Naive B cell (primary cell): ENCODE measurements at regions not wholly inside any gene's neighbourhood (a gene's known extent, or its start where the extent isn't known, plus 50 kb on each side); places are given as distances from the start of the nearest gene placed in this dataset.
A peak's percentile ranks its signal among the peaks of the same experiment; 100 is the strongest.

Source experiments
- ATAC-seq, 2 donors: fragments of 150-1000 bp; cut with Tn5 transposase; 2 replicates each; pipeline ENCODE4 v1.10.0; 2021; ENCODE audit warnings: low read depth in 2 of 2, mild to moderate bottlenecking in 2 of 2, moderate library complexity in 2 of 2
- DNase-seq: peaks from one replicate; pipeline ENCODE4 v3.0.0; 2022
- H3K27ac Mint-ChIP-seq, 6 donors: one replicate each; pipeline ENCODE4 v1.8.0; 2020 to 2022; ENCODE audit warnings: mild to moderate bottlenecking in 6 of 6, mixed read lengths in 6 of 6, moderate library complexity in 5 of 6, inconsistent platforms in 2 of 6
- H3K27me3 Mint-ChIP-seq, 3 donors: one replicate each; pipeline ENCODE4 v1.8.0; 2021 to 2022; ENCODE audit warnings: mixed read lengths in 3 of 3, mild to moderate bottlenecking in 1 of 3
- H3K36me3 Mint-ChIP-seq, 2 donors: one replicate each; pipeline ENCODE4 v1.8.0; 2020 to 2022; ENCODE audit warnings: mixed read lengths in 2 of 2, inconsistent platforms in 1 of 2, mild to moderate bottlenecking in 1 of 2
- H3K4me1 Mint-ChIP-seq, 3 donors: one replicate each; pipeline ENCODE4 v1.8.0; 2020 to 2022; ENCODE audit warnings: mixed read lengths in 3 of 3, inconsistent platforms in 1 of 3, mild to moderate bottlenecking in 1 of 3, moderate library complexity in 1 of 3
- H3K4me3 Mint-ChIP-seq, 8 donors: one replicate each; pipeline ENCODE4 v1.8.0; 2020 to 2022; ENCODE audit warnings: mild to moderate bottlenecking in 8 of 8, mixed read lengths in 8 of 8, moderate library complexity in 8 of 8, inconsistent platforms in 2 of 8
- H3K9me3 Mint-ChIP-seq, 7 donors: one replicate each; pipeline ENCODE4 v1.8.0; 2020 to 2022; ENCODE audit warnings: mixed read lengths in 7 of 7, mild to moderate bottlenecking in 5 of 7, inconsistent platforms in 2 of 7, moderate library complexity in 1 of 7

DNA sequence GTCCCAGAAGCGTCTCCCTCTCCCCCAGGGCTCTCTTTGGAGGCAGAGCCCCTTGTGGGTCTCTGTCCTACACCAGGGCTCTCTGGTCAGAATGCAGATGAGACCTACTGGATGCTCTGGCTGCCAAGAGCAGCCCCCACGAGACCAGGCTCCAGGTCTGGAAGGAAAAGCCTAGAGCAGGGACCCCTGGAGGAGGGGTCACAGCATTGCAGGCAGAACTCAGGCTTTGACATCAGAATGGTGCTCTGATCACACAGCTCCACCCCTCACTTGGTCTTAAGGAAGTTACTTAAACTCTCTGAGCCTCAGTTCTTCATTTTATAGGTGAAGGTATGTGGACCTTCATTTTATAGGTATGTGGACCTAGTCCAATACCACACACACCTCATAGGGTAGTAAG is 83.1 kb downstream of the ARL6IP4 start:
- no peaks in the 10 kb centered on the region for H3K9me3 Mint-ChIP-seq
- H3K27ac Mint-ChIP-seq = peak overlapping the region in 3 of 6 donors; percentile 23 to 34 (median 30)
- H3K36me3 Mint-ChIP-seq = no peaks in the 10 kb centered on the region
- no peaks in the 10 kb centered on the region for H3K27me3 Mint-ChIP-seq
- peak; percentile 67 to 75 for ATAC-seq
- peaks cover 45 to 73% (median 51%) of the 10 kb centered on the region in 3 donors for H3K4me1 Mint-ChIP-seq
- H3K4me3 Mint-ChIP-seq = peak overlapping the region in 4 of 8 donors; percentile 23 to 65 (median 35)
- DNase-seq = no peak

DNA sequence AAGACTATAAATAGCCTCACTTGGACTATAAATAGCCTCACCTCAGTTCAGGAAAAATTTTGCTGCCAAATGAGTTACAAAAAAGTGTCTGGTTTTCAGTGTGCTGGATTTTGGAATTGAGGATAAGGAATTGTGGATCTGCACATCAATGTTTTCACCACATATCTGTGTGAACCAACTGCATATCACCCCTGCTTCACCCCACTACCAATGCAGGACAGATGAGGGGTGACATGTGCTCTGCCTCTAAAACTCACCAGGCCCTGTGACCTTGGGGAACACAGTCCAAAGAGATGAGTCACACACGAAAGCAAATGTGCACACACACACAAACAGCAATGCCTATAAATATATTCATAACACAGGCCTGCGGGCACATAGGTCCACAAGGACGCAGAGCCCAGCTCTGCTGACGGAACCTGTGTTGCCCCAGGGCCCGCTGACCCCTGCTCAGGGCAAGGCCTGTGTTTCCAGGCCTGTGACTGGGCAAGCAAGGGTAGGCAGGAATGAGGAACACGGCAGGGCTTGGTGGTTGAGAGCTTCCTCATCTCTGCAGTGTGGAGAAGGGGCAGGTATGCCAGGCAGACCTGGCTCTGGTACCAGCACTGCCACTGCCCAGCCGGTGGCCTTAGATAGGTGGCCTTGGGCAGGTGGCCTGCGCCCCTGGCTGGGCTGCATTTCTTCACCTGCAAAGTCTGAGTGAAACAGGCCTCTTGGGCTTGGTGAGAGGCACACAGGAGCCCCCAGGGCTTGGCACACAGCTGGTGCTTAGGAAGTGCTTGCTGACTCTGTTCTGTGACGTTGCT is 82.4 kb downstream of the ARL6IP4 start:
- Mint-ChIP-seq H3K27ac (peak overlapping the region in 2 of 6 donors; percentile 34 to 53), H3K4me1 (peaks cover 51 to 79% (median 58%) of the 10 kb centered on the region in 3 donors), H3K36me3 (no peaks in the 10 kb centered on the region), H3K27me3 (no peaks in the 10 kb centered on the region), H3K4me3 (peak overlapping the region in 3 of 8 donors; percentile 6 to 65 (median 34)), H3K9me3 (no peaks in the 10 kb centered on the region)
- no peak for DNase-seq
- ATAC-seq = peak; percentile 70 to 72

DNA sequence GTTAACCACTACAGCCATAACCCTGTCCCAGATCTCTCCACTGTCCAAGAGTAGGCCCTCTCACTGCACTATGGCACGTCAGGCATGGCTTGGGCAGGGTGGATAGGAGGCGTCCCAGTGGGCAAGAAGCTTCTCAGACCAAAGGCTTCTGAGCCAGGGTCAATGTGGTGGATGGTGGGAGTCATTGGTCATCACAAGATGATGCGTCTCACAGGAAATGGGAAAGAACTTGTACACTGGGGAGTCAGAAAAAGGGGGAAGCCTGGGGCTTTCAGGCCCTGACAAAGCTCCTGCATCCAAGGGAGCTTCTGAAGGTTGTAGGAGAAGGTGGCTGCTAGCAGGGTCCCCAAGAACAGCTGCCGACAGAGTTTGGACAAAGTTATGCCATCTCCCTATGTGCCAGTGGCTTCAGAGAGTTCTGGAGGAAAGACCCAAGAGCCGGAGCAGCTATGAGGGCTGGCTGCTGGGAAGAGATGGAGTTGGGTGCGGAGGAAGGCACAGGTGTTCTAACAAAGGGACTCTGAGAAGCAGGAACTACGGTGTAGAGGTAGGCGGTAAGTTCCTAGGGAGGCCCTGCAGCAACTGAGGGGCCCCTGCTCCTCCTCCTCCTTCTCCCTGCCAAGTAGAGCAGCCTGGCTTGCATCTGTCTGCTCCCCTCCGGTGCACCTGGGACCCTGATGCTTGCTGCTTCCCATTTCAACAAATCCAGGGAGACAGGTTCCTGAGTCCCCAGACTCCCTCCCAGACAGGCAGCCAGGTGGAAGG is 81.1 kb downstream of the ARL6IP4 start:
- Mint-ChIP-seq H3K4me3 (no peak overlapping the region), H3K27ac (peak overlapping the region in 2 of 6 donors; percentile 33 to 81), H3K36me3 (no peaks in the 10 kb centered on the region), H3K9me3 (no peaks in the 10 kb centered on the region), H3K27me3 (no peaks in the 10 kb centered on the region), H3K4me1 (peaks cover 56 to 83% (median 69%) of the 10 kb centered on the region in 3 donors)
- ATAC-seq = no peak
- DNase-seq = no peak

DNA sequence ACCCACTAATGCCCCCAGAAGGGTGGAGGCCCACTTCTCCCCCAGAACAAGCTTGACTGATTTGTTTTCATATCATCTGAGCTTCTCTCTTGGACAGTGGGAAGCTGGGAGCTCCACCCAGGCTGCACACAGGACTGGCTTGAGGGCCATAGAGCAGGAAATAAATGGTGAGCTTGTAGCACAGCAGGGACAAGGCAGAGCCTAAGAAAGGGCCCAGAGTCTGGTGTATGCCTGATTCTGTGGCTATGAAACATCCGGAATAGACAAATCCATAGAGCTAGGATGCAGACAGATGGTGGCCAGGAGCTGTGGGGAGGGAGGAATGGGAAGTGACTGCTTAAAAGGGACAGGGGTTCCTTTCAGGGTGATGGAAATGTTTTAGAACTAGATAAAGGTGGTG is 79.0 kb downstream of the ARL6IP4 start:
- Mint-ChIP-seq H3K27me3 (no peaks in the 10 kb centered on the region), H3K36me3 (no peaks in the 10 kb centered on the region), H3K9me3 (no peaks in the 10 kb centered on the region), H3K4me3 (peak overlapping the region in 1 of 8 donors; percentile 64), H3K27ac (peak overlapping the region in 1 of 6 donors; percentile 75), H3K4me1 (peaks cover 42 to 69% (median 56%) of the 10 kb centered on the region in 3 donors)
- no peak for ATAC-seq
- no peak for DNase-seq

DNA sequence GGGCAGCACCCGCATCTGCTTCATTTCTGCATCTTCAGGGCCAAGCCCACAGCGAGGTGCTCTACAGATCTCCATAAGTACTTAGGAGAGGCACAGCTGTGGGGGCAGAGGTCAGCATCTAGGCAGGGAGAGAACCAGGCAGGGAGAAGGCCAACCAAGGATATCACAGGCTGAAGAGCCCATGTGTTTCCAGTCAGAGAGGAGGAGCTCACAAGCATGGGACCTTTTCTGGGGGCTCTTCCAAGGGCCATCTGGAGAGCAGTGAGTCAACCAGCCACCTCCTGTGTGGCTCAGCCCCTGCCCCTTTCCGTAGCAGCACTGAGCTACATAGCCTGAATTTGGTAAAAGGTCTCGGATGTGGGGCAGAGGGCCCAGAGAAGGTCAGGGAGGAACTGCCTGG is 78.5 kb downstream of the ARL6IP4 start:
- peak overlapping the region in 4 of 6 donors; percentile 5 to 56 (median 25) for H3K27ac Mint-ChIP-seq
- H3K36me3 Mint-ChIP-seq = no peaks in the 10 kb centered on the region
- H3K27me3 Mint-ChIP-seq = no peaks in the 10 kb centered on the region
- ATAC-seq (no peak), DNase-seq (no peak)
- H3K4me1 Mint-ChIP-seq = peaks cover 38 to 64% (median 51%) of the 10 kb centered on the region in 3 donors
- H3K4me3 Mint-ChIP-seq = no peak overlapping the region
- no peaks in the 10 kb centered on the region for H3K9me3 Mint-ChIP-seq

DNA sequence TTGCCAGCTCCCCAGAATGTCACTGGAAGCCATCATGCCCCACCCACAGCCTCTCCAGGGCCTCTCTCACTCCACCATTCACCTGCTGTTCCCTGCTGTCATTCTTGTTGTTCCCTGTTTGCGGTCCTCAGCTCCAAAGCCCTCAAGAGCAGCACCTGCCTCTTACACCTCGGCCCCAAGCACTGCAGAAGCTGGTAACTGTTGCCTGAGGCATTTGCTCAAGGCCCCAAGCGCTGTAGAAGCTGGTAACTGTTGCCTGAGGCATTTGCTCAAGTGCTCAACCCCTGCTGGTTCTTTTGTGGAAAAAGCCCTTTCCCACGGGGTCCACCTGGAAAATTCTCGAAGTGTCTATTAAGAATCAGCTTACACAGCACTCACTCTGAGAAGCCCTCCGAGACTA is 78.0 kb downstream of the ARL6IP4 start:
- peak overlapping the region in 5 of 6 donors; percentile 5 to 89 (median 34) for H3K27ac Mint-ChIP-seq
- no peak for DNase-seq
- ATAC-seq = no peak
- peaks cover 33 to 59% (median 46%) of the 10 kb centered on the region in 3 donors for H3K4me1 Mint-ChIP-seq
- H3K9me3 Mint-ChIP-seq = no peaks in the 10 kb centered on the region
- H3K36me3 Mint-ChIP-seq = no peaks in the 10 kb centered on the region
- H3K27me3 Mint-ChIP-seq = no peaks in the 10 kb centered on the region
- H3K4me3 Mint-ChIP-seq = no peak overlapping the region

DNA sequence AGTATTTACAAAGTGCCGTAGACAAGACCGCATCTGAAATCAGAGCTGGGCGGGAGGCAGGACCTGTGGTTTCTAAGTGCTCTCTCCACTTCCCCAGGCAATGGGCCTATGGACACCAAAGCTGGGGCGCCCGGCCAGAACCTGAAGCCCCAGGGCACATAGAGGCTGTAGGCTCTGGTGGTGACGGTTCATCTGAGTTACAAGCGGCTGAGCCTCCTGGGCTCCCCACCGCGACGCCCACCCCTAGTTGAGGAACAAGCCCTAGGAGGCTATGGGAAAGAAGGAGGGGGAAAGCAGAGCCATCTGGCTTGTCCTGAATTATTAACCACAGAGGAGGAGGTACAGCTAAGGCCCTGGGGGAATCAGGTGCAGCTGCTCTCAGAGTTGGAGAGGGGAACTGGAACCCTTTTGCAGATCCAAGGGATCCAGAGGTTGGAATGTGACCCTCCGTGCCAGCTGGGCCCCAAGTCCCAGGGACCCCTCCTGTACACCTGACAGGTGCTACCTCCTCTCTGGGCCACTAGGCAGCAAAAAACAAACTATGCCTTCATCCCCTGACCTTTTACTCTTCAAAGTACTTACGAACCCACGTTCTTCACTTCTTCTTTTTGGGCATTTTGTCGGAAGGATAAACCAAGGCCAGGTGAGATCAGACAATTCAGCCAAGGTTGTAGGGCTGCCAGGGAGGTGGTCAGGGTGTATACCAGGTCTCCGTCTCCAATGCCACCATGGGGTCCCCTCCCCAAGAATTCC is 77.2 kb downstream of the ARL6IP4 start:
- Mint-ChIP-seq H3K4me3 (peak overlapping the region in 2 of 8 donors; percentile 30 to 74), H3K27ac (peak overlapping the region; percentile 16 to 89 (median 58)), H3K27me3 (no peaks in the 10 kb centered on the region), H3K36me3 (no peaks in the 10 kb centered on the region), H3K9me3 (no peaks in the 10 kb centered on the region), H3K4me1 (peaks cover 28 to 51% (median 38%) of the 10 kb centered on the region in 3 donors)
- no peak for DNase-seq
- ATAC-seq = peak; percentile 25 to 58

DNA sequence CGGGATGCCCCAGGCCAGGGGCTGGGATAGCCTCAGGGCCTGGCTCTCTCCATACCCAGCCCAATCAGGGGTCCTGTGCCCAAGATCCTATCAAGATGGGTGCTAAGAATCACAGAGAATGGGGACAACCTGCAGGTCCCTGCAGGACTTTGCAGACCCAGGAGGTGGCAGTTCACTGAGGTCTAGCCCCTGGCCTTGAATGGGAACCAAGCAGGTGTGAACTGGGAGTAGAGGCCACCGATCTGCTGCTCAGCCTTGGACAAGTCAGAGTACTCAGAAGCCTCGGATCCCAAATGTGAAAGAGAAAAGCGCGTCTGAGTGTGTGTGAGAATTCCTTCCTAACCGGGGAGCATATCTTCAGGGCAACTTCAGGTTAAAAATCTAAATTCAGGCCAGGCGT is 76.2 kb downstream of the ARL6IP4 start:
- no peak overlapping the region for H3K4me3 Mint-ChIP-seq
- ATAC-seq (no peak), DNase-seq (no peak)
- peaks cover 26 to 41% (median 28%) of the 10 kb centered on the region in 3 donors for H3K4me1 Mint-ChIP-seq
- H3K27ac Mint-ChIP-seq = no peak overlapping the region
- no peaks in the 10 kb centered on the region for H3K36me3 Mint-ChIP-seq
- no peaks in the 10 kb centered on the region for H3K27me3 Mint-ChIP-seq
- no peaks in the 10 kb centered on the region for H3K9me3 Mint-ChIP-seq

DNA sequence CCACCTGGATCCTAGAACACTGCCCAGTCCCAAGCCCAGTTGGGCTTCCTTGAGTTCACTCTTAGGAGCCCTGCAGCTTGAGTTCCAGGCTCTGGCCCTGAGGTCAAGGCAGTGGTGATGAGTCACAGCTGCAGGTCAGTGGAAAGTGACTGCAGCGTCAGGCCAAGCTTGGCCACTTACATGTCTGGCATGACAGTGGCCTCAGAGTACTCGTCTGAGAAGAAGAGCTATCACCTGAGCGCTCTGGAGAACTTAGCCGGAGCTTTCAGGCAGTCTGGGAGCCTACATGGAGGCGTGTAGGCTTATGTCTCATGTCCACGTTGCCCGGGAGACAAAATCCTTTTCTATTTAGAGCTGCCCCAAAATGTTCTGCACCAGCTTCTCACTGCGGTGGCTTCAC is 75.6 kb downstream of the ARL6IP4 start:
- no peak overlapping the region for H3K27ac Mint-ChIP-seq
- no peaks in the 10 kb centered on the region for H3K27me3 Mint-ChIP-seq
- DNase-seq (no peak), ATAC-seq (no peak)
- no peaks in the 10 kb centered on the region for H3K9me3 Mint-ChIP-seq
- peaks cover 21 to 35% (median 22%) of the 10 kb centered on the region in 3 donors for H3K4me1 Mint-ChIP-seq
- H3K4me3 Mint-ChIP-seq = peak overlapping the region in 1 of 8 donors; percentile 21
- no peaks in the 10 kb centered on the region for H3K36me3 Mint-ChIP-seq

DNA sequence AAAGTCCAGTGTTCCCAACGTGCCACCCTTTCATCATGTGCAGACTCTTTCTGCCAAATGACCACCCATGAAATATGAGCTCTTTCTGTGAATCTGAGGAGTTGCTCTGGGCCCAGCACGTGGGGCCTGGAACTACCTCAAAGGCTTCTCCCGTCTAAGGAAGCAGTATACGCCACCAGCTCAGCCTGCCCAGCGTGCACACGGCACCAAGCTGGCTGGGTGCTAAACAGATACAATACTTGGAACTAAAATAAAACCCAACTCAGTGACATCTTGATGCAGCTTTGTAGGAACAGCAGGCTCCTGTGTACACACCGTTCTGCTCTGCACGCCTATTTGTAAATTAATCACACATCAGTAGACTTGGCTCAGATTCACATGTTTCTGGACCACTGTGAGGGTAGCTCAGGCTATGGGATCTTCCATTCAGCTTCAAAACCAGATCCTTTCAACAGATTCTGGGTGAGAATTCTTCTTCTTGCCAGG is 74.8 kb downstream of the ARL6IP4 start:
- Mint-ChIP-seq H3K36me3 (no peaks in the 10 kb centered on the region), H3K4me1 (peaks cover 17 to 27% (median 22%) of the 10 kb centered on the region in 3 donors), H3K4me3 (no peak overlapping the region), H3K27me3 (no peaks in the 10 kb centered on the region), H3K27ac (peak overlapping the region in 1 of 6 donors; percentile 64), H3K9me3 (no peaks in the 10 kb centered on the region)
- ATAC-seq (no peak), DNase-seq (no peak)

DNA sequence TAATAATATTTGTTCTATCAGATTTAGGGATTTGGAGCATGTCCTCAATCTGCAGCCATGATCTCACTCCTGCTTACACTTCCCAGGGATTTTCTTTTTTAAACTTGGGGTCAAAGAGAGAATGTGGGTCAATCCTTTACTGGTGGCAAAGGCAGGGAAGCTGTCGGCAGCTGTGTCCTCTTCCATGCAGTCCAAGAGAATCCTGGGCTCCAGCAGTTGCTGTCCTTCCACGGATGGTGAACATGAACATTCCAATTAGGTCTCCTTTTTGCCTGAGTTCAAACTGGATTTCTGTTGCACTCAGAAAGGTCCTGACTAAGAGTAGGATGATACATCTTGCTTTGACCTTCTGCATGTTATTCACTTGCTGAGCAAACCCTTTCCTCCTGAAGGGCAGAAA is 73.9 kb downstream of the ARL6IP4 start:
- Mint-ChIP-seq H3K4me1 (peaks cover 17 to 26% (median 22%) of the 10 kb centered on the region in 3 donors), H3K36me3 (no peaks in the 10 kb centered on the region), H3K9me3 (no peaks in the 10 kb centered on the region), H3K27ac (peak overlapping the region in 2 of 6 donors; percentile 18 to 19), H3K27me3 (no peaks in the 10 kb centered on the region), H3K4me3 (no peak overlapping the region)
- ATAC-seq = no peak
- no peak for DNase-seq

DNA sequence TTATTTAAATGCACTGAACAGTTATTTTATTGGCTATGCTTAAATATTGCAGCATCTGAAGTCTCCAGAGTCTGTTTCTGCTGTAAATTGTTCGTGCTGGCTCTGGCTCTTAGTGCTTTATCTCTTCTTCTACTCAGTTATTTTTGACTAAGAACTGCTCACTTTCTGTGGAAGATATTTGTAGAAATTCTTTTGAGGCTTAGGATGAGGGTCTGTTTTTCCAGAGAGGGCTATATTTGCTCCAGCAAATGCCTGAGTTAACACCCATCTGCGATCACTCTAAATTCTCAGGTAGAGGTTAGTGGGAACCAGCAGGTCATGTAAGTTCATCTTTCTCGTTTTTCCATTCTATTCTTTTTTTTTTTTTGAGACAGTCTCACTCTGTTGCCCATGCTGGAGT is 71.1 kb downstream of the ARL6IP4 start:
- DNase-seq = no peak
- Mint-ChIP-seq H3K4me1 (peaks cover 0 to 2% (median 0%) of the 10 kb centered on the region in 3 donors), H3K9me3 (no peaks in the 10 kb centered on the region), H3K27me3 (no peaks in the 10 kb centered on the region), H3K27ac (peak overlapping the region in 1 of 6 donors; percentile 93), H3K4me3 (no peak overlapping the region), H3K36me3 (no peaks in the 10 kb centered on the region)
- no peak for ATAC-seq

DNA sequence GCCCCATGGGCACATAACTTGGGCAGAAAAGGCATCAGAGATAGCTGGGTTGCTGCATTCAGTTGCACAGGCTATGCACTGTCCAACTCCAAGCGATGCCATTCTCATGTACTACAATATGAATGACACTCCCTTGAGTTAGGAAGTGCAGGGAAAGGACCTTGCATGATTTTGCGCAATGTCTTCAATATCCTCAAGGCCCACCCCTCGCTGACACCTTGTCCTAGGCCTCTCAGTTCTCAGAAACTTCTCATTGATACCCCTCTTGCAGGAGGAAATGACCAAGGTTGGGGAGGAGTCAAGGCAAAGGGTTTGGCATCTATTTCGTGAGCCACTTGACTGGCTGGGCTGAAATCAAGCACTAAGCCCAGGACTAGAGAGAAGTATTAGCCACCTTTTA is 70.4 kb downstream of the ARL6IP4 start:
- H3K4me3 Mint-ChIP-seq = no peak overlapping the region
- DNase-seq (no peak), ATAC-seq (no peak)
- no peaks in the 10 kb centered on the region for H3K27me3 Mint-ChIP-seq
- no peaks in the 10 kb centered on the region for H3K4me1 Mint-ChIP-seq
- H3K9me3 Mint-ChIP-seq = no peaks in the 10 kb centered on the region
- H3K36me3 Mint-ChIP-seq = no peaks in the 10 kb centered on the region
- peak overlapping the region in 1 of 6 donors; percentile 59 for H3K27ac Mint-ChIP-seq
